ENCODE measurements at regions not wholly inside any gene's neighbourhood (a gene's known extent, or its start where the extent isn't known, plus 50 kb on each side); places are given as distances from the start of the nearest gene placed in this dataset.
"Not testable (repeated sequence)": the region's sequence is repeated elsewhere in the genome, so short reads cannot be mapped to it uniquely, and the experiment has no call there.

DNA sequence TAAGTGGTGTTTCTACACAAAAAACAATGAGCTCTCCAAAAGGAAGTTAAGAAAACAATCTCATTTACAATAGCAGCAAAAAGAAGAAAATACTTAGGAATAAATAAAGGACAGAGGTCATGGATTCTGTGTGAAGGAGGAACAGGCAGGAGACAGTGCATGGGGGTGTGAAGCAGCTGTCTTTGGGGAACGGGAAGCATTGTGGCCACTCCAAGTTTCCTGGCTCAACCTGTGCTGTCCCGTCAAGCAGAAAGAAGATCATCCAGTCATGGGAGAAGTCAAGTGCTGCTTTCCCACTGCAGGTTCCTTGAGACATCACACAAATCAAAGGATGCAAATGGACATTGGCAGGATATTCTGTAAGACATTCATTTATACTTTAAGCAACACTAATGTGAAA, 66.1 kb upstream of the MAML3 start:
- no peaks in the 10 kb centered on the region for H3K27me3 ChIP-seq (ENCODE audit: control insufficient read depth, insufficient read depth, low read length)
- no peak overlapping the region for H3K4me3 ChIP-seq (ENCODE audit: low read length)
- H3K9ac ChIP-seq (ENCODE audit: low read length): no peak overlapping the region
- H3K9me3 ChIP-seq (ENCODE audit: control insufficient read depth, low read length): no peaks in the 10 kb centered on the region
- no peaks in the 10 kb centered on the region for H3K36me3 ChIP-seq (ENCODE audit: control insufficient read depth, insufficient read depth, low read length)
- no peaks in the 10 kb centered on the region for H3K4me1 ChIP-seq (ENCODE audit: control insufficient read depth, insufficient read depth, low read length)

DNA sequence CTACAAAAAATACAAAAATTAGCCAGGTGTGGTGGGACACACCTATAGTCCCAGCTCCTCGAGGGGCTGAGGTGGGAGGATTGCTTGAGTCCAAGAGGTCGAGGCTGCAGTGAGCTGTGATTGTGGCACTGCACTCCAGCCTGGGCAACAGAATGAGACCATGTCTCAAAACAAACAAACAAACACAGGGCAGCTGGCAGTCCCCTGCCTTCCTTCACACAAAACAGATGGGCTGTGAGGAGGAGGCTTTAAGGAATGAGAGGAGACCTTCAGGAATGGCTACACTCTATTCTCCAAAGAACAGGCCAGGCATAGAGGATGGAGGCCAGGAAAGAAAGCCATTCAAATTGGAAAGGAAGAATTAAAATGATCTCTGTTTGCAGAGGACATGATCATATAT, 65.6 kb upstream of the MAML3 start:
- H3K4me1 ChIP-seq (ENCODE audit: control insufficient read depth, insufficient read depth, low read length): no peaks in the 10 kb centered on the region
- H3K36me3 ChIP-seq (ENCODE audit: control insufficient read depth, insufficient read depth, low read length): no peaks in the 10 kb centered on the region
- H3K27me3 ChIP-seq (ENCODE audit: control insufficient read depth, insufficient read depth, low read length): no peaks in the 10 kb centered on the region
- H3K9ac ChIP-seq (ENCODE audit: low read length): no peak overlapping the region
- H3K9me3 ChIP-seq (ENCODE audit: control insufficient read depth, low read length): no peaks in the 10 kb centered on the region
- no peak overlapping the region for H3K4me3 ChIP-seq (ENCODE audit: low read length)

DNA sequence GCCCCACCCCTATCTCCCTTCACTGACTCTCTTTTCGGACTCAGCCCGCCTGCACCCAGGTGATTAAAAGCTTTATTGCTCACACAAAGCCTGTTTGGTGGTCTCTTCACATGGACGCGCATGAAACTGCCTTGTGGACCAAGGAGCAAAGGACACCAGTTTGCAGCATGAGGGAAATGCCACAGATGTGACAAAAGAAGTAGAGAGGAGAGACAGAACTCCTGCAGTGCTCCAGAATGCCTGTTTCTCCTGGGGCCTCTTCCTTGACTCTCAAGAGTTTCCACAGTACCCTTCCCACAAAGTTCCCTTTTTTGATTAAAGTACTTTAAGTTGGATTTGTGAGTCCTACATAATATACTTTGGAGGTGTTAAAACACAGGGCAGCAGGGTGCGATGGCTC, 65.1 kb upstream of the MAML3 start:
- H3K4me1 ChIP-seq (ENCODE audit: control insufficient read depth, insufficient read depth, low read length); H3K27me3 ChIP-seq (ENCODE audit: control insufficient read depth, insufficient read depth, low read length); H3K36me3 ChIP-seq (ENCODE audit: control insufficient read depth, insufficient read depth, low read length); H3K9ac ChIP-seq (ENCODE audit: low read length); H3K4me3 ChIP-seq (ENCODE audit: low read length); H3K9me3 ChIP-seq (ENCODE audit: control insufficient read depth, low read length): not testable (repeated sequence)

DNA sequence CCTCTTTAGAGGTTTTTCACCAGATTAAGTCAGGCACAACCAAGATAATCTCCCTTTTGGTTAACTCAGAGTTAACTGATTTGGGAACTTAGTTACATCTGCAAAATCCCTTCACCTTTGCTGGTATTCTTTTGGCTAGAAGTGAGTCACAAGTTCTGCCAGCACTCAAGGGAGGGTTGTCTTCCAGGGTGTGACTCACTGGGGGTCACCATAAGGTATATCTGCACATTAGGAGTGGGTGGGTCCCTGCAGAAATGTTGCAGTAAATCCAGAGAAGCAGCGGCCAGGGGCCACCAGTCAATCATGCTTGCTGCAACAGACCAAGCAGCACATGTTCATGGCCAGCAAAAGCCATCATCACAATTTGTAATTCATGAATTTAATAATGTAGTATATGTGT, 59.8 kb upstream of the MAML3 start:
- no peaks in the 10 kb centered on the region for H3K9me3 ChIP-seq (ENCODE audit: control insufficient read depth, low read length)
- H3K4me3 ChIP-seq (ENCODE audit: low read length): no peak overlapping the region
- peaks cover 26% of the 10 kb centered on the region for H3K4me1 ChIP-seq (ENCODE audit: control insufficient read depth, insufficient read depth, low read length)
- no peak overlapping the region for H3K9ac ChIP-seq (ENCODE audit: low read length)
- no peaks in the 10 kb centered on the region for H3K27me3 ChIP-seq (ENCODE audit: control insufficient read depth, insufficient read depth, low read length)
- H3K36me3 ChIP-seq (ENCODE audit: control insufficient read depth, insufficient read depth, low read length): no peaks in the 10 kb centered on the region

DNA sequence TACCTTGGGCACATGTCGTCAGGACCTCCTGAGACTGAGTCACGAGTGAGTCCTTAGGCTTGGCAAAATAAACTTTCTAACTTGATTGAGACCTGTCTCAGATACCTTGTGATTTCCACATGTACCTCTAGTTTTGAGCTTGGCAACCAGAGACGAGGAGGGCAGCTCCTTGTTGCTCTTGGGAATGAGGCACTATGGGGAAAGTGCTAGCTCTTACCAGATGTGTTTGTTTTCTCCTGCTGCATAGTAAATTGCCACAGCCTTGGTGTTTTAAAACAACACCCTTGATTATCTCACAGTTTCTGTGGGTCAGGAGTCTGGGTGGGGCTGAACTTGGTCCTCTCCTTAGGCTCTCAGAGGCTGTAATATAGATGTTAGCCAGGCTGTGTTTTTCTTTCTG, 59.1 kb upstream of the MAML3 start:
- H3K9ac ChIP-seq (ENCODE audit: low read length): peak overlapping the region; percentile 9
- no peak overlapping the region for H3K4me3 ChIP-seq (ENCODE audit: low read length)
- H3K4me1 ChIP-seq (ENCODE audit: control insufficient read depth, insufficient read depth, low read length): peaks cover 26% of the 10 kb centered on the region
- H3K9me3 ChIP-seq (ENCODE audit: control insufficient read depth, low read length): no peaks in the 10 kb centered on the region
- no peaks in the 10 kb centered on the region for H3K36me3 ChIP-seq (ENCODE audit: control insufficient read depth, insufficient read depth, low read length)
- no peaks in the 10 kb centered on the region for H3K27me3 ChIP-seq (ENCODE audit: control insufficient read depth, insufficient read depth, low read length)

DNA sequence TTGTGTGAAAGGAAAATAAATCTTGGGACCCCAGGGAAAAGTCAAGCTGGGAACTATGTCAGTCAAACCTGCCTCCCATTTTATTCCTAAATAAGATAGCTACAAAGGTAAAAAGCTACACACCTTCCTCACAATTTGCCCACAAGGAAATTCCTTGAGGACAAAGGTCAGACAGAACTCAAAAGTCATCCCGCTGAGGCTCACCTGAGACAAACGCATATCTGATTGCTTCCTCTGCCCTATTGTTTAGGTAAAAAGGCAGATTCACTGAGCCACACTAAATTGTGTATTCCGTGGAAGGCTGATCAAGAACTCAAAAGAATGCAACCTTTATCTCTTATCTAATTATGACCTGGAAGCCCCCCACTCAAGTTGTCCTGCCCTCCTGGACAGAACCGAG, 58.7 kb upstream of the MAML3 start:
- H3K36me3 ChIP-seq (ENCODE audit: control insufficient read depth, insufficient read depth, low read length): no peaks in the 10 kb centered on the region
- peak overlapping the region; percentile 9 for H3K9ac ChIP-seq (ENCODE audit: low read length)

GRCh38 chr4:140212194-140212593, 58.2 kb upstream of the MAML3 start:
- Histone ChIP-seq H3K9me3 (ENCODE audit: control insufficient read depth, low read length) (no peaks in the 10 kb centered on the region), H3K27me3 (ENCODE audit: control insufficient read depth, insufficient read depth, low read length) (no peaks in the 10 kb centered on the region), H3K9ac (ENCODE audit: low read length) (no peak overlapping the region), H3K4me1 (ENCODE audit: control insufficient read depth, insufficient read depth, low read length) (peaks cover 26% of the 10 kb centered on the region), H3K36me3 (ENCODE audit: control insufficient read depth, insufficient read depth, low read length) (no peaks in the 10 kb centered on the region), H3K4me3 (ENCODE audit: low read length) (no peak overlapping the region)

More for the DNA sequence above, 58.7 kb upstream of the MAML3 start:
- Histone ChIP-seq H3K4me3 (ENCODE audit: low read length) (no peak overlapping the region), H3K9me3 (ENCODE audit: control insufficient read depth, low read length) (no peaks in the 10 kb centered on the region), H3K4me1 (ENCODE audit: control insufficient read depth, insufficient read depth, low read length) (peaks cover 26% of the 10 kb centered on the region), H3K27me3 (ENCODE audit: control insufficient read depth, insufficient read depth, low read length) (no peaks in the 10 kb centered on the region)

DNA sequence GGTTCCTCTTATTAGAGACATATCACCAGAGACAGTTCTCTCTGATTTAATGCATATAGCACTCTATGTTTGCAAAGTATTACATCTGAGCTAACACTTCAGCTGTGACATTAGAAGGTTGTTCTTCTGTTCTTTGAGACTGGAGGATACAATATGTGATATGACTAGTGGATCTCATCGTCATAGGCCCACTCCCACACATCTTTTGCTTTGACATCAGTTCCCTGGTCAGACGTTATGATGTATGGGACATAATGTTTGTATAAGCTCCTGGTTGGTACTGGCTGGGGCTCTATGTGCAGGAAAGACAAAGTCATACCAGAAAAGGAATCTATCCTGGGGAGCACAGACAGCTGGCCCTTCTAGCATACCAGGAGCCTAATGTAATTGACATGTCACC, 57.7 kb upstream of the MAML3 start:
- Histone ChIP-seq H3K9ac (ENCODE audit: low read length) (no peak overlapping the region), H3K4me1 (ENCODE audit: control insufficient read depth, insufficient read depth, low read length) (peaks cover 26% of the 10 kb centered on the region), H3K4me3 (ENCODE audit: low read length) (no peak overlapping the region), H3K27me3 (ENCODE audit: control insufficient read depth, insufficient read depth, low read length) (no peaks in the 10 kb centered on the region), H3K36me3 (ENCODE audit: control insufficient read depth, insufficient read depth, low read length) (no peaks in the 10 kb centered on the region), H3K9me3 (ENCODE audit: control insufficient read depth, low read length) (no peaks in the 10 kb centered on the region)

GRCh38 chr4:140211161-140211560, 57.2 kb upstream of the MAML3 start:
- H3K27me3 ChIP-seq (ENCODE audit: control insufficient read depth, insufficient read depth, low read length): no peaks in the 10 kb centered on the region
- H3K4me1 ChIP-seq (ENCODE audit: control insufficient read depth, insufficient read depth, low read length): peaks cover 26% of the 10 kb centered on the region
- no peak overlapping the region for H3K9ac ChIP-seq (ENCODE audit: low read length)
- no peaks in the 10 kb centered on the region for H3K9me3 ChIP-seq (ENCODE audit: control insufficient read depth, low read length)
- H3K4me3 ChIP-seq (ENCODE audit: low read length): no peak overlapping the region
- no peaks in the 10 kb centered on the region for H3K36me3 ChIP-seq (ENCODE audit: control insufficient read depth, insufficient read depth, low read length)

DNA sequence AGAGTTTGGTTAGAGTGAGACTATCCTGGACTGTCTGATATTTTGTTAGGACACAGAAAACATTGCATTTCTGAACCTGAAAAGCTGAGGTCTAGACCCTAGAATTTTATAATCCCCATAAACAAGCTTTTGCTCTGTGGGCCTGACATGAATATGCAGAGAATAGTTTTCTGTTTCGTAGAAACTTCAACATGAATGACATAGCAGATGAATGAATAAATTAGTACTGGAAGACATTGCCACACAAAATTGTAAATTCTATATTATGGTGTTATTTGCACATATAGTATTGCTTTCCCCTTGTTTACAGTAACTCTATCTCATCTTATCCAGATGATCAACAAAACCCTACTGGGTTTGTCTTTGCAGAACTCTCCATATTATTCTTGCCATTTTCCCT, 54.9 kb upstream of the MAML3 start:
- H3K27me3 ChIP-seq (ENCODE audit: control insufficient read depth, insufficient read depth, low read length): no peaks in the 10 kb centered on the region
- peaks cover 22% of the 10 kb centered on the region for H3K4me1 ChIP-seq (ENCODE audit: control insufficient read depth, insufficient read depth, low read length)
- H3K9me3 ChIP-seq (ENCODE audit: control insufficient read depth, low read length): no peaks in the 10 kb centered on the region
- no peak overlapping the region for H3K4me3 ChIP-seq (ENCODE audit: low read length)
- H3K36me3 ChIP-seq (ENCODE audit: control insufficient read depth, insufficient read depth, low read length): no peaks in the 10 kb centered on the region
- no peak overlapping the region for H3K9ac ChIP-seq (ENCODE audit: low read length)
